ENCODE measurements at regions not wholly inside any gene's neighbourhood (a gene's known extent, or its start where the extent isn't known, plus 50 kb on each side); places are given as distances from the start of the nearest gene placed in this dataset.
"Not testable (repeated sequence)": the region's sequence is repeated elsewhere in the genome, so short reads cannot be mapped to it uniquely, and the experiment has no call there.

DNA sequence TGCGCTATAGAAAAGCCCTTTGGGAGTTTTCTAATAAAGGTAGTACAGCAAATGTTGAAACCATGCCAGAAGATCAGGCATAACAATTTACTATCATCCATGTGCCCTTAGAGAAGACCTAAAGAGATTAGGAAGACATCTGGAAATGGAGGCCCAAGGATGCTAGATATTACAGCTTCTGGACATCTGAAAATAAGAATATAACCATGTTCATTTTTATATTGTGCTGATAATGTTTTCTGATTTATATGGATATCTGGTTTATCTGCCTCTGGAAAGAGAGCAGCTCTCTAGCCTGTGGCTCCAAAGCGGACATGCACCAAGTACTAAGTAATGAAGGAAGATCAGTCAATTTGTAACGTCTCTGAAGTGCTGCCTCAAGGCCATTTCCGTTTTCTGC lies 478.0 kb upstream of the DDX18 start:
- DNase-seq: no peak
- no peaks in the 10 kb centered on the region for H3K27me3 Mint-ChIP-seq
- ChIA-PET CTCF (no interaction called here), POLR2A (no interaction called here)
- no peaks in the 10 kb centered on the region for H3K4me1 Mint-ChIP-seq
- H3K27ac Mint-ChIP-seq: no peak overlapping the region
- H3K4me3 Mint-ChIP-seq: no peak overlapping the region
- intact Hi-C loops (cut with micrococcal nuclease): no loop called here
- TF ChIP-seq, protein P1, sequence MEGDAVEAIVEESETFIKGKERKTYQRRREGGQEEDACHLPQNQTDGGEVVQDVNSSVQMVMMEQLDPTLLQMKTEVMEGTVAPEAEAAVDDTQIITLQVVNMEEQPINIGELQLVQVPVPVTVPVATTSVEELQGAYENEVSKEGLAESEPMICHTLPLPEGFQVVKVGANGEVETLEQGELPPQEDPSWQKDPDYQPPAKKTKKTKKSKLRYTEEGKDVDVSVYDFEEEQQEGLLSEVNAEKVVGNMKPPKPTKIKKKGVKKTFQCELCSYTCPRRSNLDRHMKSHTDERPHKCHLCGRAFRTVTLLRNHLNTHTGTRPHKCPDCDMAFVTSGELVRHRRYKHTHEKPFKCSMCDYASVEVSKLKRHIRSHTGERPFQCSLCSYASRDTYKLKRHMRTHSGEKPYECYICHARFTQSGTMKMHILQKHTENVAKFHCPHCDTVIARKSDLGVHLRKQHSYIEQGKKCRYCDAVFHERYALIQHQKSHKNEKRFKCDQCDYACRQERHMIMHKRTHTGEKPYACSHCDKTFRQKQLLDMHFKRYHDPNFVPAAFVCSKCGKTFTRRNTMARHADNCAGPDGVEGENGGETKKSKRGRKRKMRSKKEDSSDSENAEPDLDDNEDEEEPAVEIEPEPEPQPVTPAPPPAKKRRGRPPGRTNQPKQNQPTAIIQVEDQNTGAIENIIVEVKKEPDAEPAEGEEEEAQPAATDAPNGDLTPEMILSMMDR (IDR thresholded peaks at IDR 0.05): no peak
- peaks cover 10% of the 10 kb centered on the region for H3K9me3 Mint-ChIP-seq
- no peaks in the 10 kb centered on the region for H3K36me3 Mint-ChIP-seq (ENCODE audit: low read depth)
- ATAC-seq (ENCODE audit: low read depth): no peak

DNA sequence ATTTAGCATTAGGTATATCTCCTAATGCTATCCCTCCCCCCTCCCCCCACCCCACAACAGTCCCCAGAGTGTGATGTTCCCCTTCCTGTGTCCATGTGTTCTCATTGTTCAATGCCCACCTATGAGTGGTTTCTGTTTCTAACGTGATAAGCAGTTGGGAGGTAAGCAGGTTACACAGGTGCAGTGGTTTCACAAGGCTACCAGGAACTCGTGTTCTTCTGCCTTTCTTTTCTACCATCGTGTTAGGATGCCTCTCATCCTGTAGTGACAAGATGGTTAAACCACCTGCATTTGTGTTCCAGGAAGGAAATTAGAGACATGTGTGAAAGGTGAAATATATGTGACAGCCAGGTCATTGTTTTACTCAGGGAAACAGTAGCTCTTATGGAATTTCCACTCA lies 476.5 kb upstream of the DDX18 start:
- intact Hi-C loops (cut with micrococcal nuclease); CTCF ChIA-PET; ATAC-seq (ENCODE audit: low read depth): not testable (repeated sequence)

DNA sequence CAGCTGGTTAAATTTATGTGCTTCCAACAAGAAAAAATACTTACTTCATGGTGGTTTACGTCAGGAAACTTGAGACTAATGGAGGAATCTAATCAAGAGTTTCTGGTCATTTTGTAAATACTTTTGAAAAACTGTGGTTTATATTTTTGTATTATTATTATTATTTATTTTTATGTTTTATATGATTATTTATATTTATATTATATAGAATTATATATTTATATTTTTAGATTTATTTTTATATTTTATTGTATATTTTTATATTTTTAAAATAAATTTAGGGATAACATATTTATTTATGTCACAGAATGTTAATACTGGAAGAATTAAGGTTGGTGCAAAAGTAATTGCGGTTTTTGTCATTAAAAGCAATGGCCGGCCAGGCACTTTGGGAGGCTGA lies 474.5 kb upstream of the DDX18 start:
- no peaks in the 10 kb centered on the region for H3K36me3 Mint-ChIP-seq (ENCODE audit: low read depth)
- H3K27me3 Mint-ChIP-seq: no peaks in the 10 kb centered on the region
- H3K27ac Mint-ChIP-seq: no peak overlapping the region
- ChIA-PET POLR2A (no interaction called here), CTCF (no interaction called here)
- ATAC-seq (ENCODE audit: low read depth) (no peak), DNase-seq (no peak)
- no peaks in the 10 kb centered on the region for H3K4me1 Mint-ChIP-seq
- TF ChIP-seq, protein P1 (IDR thresholded peaks at IDR 0.05): no peak
- no peak overlapping the region for H3K4me3 Mint-ChIP-seq
- peaks cover 13% of the 10 kb centered on the region for H3K9me3 Mint-ChIP-seq
- intact Hi-C loops (cut with micrococcal nuclease): no loop called here

More for the DNA sequence above, 476.5 kb upstream of the DDX18 start:
- POLR2A ChIA-PET; H3K27ac Mint-ChIP-seq; DNase-seq; H3K4me1 Mint-ChIP-seq; H3K9me3 Mint-ChIP-seq; H3K27me3 Mint-ChIP-seq; H3K36me3 Mint-ChIP-seq (ENCODE audit: low read depth); H3K4me3 Mint-ChIP-seq: not testable (repeated sequence)

DNA sequence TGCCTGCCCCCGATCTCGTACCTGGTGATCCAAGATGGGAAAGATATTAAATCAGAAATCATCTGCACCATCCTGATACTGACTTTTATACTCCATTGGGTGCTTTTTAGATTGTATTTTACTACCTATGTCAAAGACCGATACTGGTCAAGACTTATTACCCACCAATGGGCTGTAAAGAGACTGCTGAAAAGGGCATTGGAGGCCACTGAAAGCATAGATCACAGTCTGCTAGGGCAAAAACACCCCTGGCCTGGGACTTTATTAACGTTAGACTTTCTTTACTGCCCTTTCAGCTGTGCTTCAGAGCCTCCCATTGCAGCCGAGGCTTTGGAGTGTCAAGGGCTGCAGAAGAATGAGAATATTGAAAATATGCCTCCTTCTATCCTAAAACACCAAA lies 472.8 kb upstream of the DDX18 start:
- POLR2A ChIA-PET: no interaction called here
- H3K27me3 Mint-ChIP-seq: no peaks in the 10 kb centered on the region
- H3K9me3 Mint-ChIP-seq: peaks cover 9% of the 10 kb centered on the region
- ATAC-seq (ENCODE audit: low read depth) (no peak), DNase-seq (no peak)
- TF ChIP-seq, protein P1 (IDR thresholded peaks at IDR 0.05): no peak
- no peak overlapping the region for H3K27ac Mint-ChIP-seq
- no peaks in the 10 kb centered on the region for H3K36me3 Mint-ChIP-seq (ENCODE audit: low read depth)
- intact Hi-C loops (cut with micrococcal nuclease): no loop called here
- no peak overlapping the region for H3K4me3 Mint-ChIP-seq
- no peaks in the 10 kb centered on the region for H3K4me1 Mint-ChIP-seq
- CTCF ChIA-PET: no interaction called here

DNA sequence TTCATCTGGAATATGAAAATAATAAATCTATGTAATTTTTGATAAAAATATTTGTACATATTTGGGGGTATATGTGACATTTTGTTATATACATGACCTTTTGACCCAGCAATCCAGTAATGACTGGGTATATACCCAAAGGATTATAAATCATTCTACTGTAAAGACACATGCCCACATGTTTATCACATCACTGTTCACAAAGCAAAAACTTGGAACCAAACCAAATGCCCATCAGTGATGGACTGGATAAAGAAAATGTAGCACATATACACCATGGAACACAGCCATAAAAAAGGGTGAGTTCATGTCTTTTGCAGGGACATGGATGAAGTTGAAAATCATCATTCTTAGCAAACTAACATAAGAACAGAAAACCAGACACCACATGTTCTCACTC lies 472.1 kb upstream of the DDX18 start:
- Mint-ChIP-seq H3K4me1 (no peaks in the 10 kb centered on the region), H3K36me3 (ENCODE audit: low read depth) (no peaks in the 10 kb centered on the region), H3K9me3 (peaks cover 13% of the 10 kb centered on the region), H3K27me3 (no peaks in the 10 kb centered on the region), H3K4me3 (no peak overlapping the region), H3K27ac (no peak overlapping the region)
- CTCF ChIA-PET: no interaction called here
- TF ChIP-seq, protein P1 (IDR thresholded peaks at IDR 0.05): no peak
- no peak for ATAC-seq (ENCODE audit: low read depth)
- intact Hi-C loops (cut with micrococcal nuclease): no loop called here
- POLR2A ChIA-PET: no interaction called here
- DNase-seq: no peak

DNA sequence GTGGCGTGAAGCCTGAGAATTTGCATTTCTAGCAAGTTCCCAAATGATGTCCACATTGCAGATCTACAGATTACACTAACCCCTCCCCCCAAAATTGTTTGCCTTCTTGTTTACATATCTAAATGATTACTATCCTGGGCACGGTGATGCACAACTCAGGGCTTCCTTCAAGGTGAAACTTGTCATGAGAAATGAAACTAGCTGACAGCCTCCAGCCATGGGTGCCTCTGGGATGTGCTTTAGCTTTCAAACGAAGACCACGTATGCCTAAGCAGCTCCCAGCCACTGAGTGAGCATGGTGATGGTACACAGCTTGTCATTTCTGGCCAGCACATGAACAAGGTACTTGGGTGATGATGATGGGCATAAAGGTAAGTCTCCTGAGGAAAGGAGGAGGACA lies 464.8 kb upstream of the DDX18 start:
- intact Hi-C loops (cut with micrococcal nuclease): no loop called here
- TF ChIP-seq, protein P1 (IDR thresholded peaks at IDR 0.05): no peak
- no peak overlapping the region for H3K4me3 Mint-ChIP-seq
- no peak overlapping the region for H3K27ac Mint-ChIP-seq
- CTCF ChIA-PET: no interaction called here
- H3K27me3 Mint-ChIP-seq: no peaks in the 10 kb centered on the region
- POLR2A ChIA-PET: no interaction called here
- no peaks in the 10 kb centered on the region for H3K36me3 Mint-ChIP-seq (ENCODE audit: low read depth)
- H3K9me3 Mint-ChIP-seq: peaks cover 8% of the 10 kb centered on the region
- DNase-seq (no peak), ATAC-seq (ENCODE audit: low read depth) (no peak)
- no peaks in the 10 kb centered on the region for H3K4me1 Mint-ChIP-seq
